ENCODE measurements at regions not wholly inside any gene's neighbourhood (a gene's known extent, or its start where the extent isn't known, plus 50 kb on each side); places are given as distances from the start of the nearest gene placed in this dataset.

- no peak for TF ChIP-seq CTCF (IDR thresholded peaks at IDR 0.05; ENCODE audit: borderline replicate concordance, extremely low read depth, insufficient read depth)
- H3K36me3 ChIP-seq (ENCODE audit: control insufficient read depth in 2 of 3, insufficient read depth in 3 of 3, low read length in 3 of 3), result no peaks in the 10 kb centered on the region
- H3K27ac ChIP-seq (ENCODE audit: low read depth in 2 of 2, low read length in 2 of 2), result no peak overlapping the region
- FAIRE-seq (no peak), DNase-seq (no peak)
- intact Hi-C loops (cut with DNase I), result no loop called here
- H3K27me3 ChIP-seq (ENCODE audit: control insufficient read depth, insufficient read depth, low read length), result no peaks in the 10 kb centered on the region
- H3K4me1 ChIP-seq (ENCODE audit: control insufficient read depth in 2 of 3, insufficient read depth in 2 of 3, low read depth in 1 of 3, low read length in 3 of 3), result no peaks in the 10 kb centered on the region
- H3K9ac ChIP-seq (ENCODE audit: low read length in 3 of 3), result no peak overlapping the region
- H3K9me3 ChIP-seq (ENCODE audit: control insufficient read depth in 2 of 3, insufficient read depth in 1 of 3, low read length in 3 of 3), result no peaks in the 10 kb centered on the region
- no peak overlapping the region for H3K4me3 ChIP-seq (ENCODE audit: low read length in 3 of 3)
Measured at GRCh38 chr13:48181482-48182145, 51.4 kb upstream of the ITM2B start.

GRCh38 chr13:48178126-48178525, 54.9 kb upstream of the ITM2B start:
- Histone ChIP-seq H3K9me3 (ENCODE audit: control insufficient read depth in 2 of 3, insufficient read depth in 1 of 3, low read length in 3 of 3) (no peaks in the 10 kb centered on the region), H3K27ac (ENCODE audit: low read depth in 2 of 2, low read length in 2 of 2) (no peak overlapping the region), H3K4me1 (ENCODE audit: control insufficient read depth in 2 of 3, insufficient read depth in 2 of 3, low read depth in 1 of 3, low read length in 3 of 3) (no peaks in the 10 kb centered on the region), H3K36me3 (ENCODE audit: control insufficient read depth in 2 of 3, insufficient read depth in 3 of 3, low read length in 3 of 3) (no peaks in the 10 kb centered on the region), H3K27me3 (ENCODE audit: control insufficient read depth, insufficient read depth, low read length) (no peaks in the 10 kb centered on the region), H3K9ac (ENCODE audit: low read length in 3 of 3) (no peak overlapping the region), H3K4me3 (ENCODE audit: low read length in 3 of 3) (no peak overlapping the region)
- FAIRE-seq (no peak), DNase-seq (no peak)
- no peak for TF ChIP-seq CTCF (IDR thresholded peaks at IDR 0.05; ENCODE audit: borderline replicate concordance, extremely low read depth, insufficient read depth)
- intact Hi-C loops (cut with DNase I), result no loop called here

GRCh38 chr13:48176781-48177180, 56.2 kb upstream of the ITM2B start:
- DNase-seq, result no peak
- intact Hi-C loops (cut with DNase I), result no loop called here

More at GRCh38 chr13:48176781-48177180, 56.2 kb upstream of the ITM2B start:
- Histone ChIP-seq H3K27ac (ENCODE audit: low read depth in 2 of 2, low read length in 2 of 2) (no peak overlapping the region), H3K27me3 (ENCODE audit: control insufficient read depth, insufficient read depth, low read length) (no peaks in the 10 kb centered on the region), H3K4me3 (ENCODE audit: low read length in 3 of 3) (no peak overlapping the region), H3K9ac (ENCODE audit: low read length in 3 of 3) (no peak overlapping the region), H3K9me3 (ENCODE audit: control insufficient read depth in 2 of 3, insufficient read depth in 1 of 3, low read length in 3 of 3) (no peaks in the 10 kb centered on the region), H3K4me1 (ENCODE audit: control insufficient read depth in 2 of 3, insufficient read depth in 2 of 3, low read depth in 1 of 3, low read length in 3 of 3) (no peaks in the 10 kb centered on the region), H3K36me3 (ENCODE audit: control insufficient read depth in 2 of 3, insufficient read depth in 3 of 3, low read length in 3 of 3) (no peaks in the 10 kb centered on the region)
- no peak for FAIRE-seq
- TF ChIP-seq CTCF (IDR thresholded peaks at IDR 0.05; ENCODE audit: borderline replicate concordance, extremely low read depth, insufficient read depth), result no peak
